A549 (cell line): ENCODE measurements at regions not wholly inside any gene's neighbourhood (a gene's known extent, or its start where the extent isn't known, plus 50 kb on each side); places are given as distances from the start of the nearest gene placed in this dataset.

Source experiments
- ATAC-seq, 2 experiments: fragments of 200-7000 bp in 1 of 2; fragments of >200 bp in 1 of 2; cut with Nextera tagmentation in 1 of 2; cut with Tn5 transposase in 1 of 2; 3 replicates each; pipeline versions ENCODE4 v1.8.0 to v1.9.1; 2018 to 2020; ENCODE audit warnings: mild to moderate bottlenecking in 1 of 2, moderate library complexity in 1 of 2
- CTCF ChIA-PET: fragments of 300-600 bp; sonication (Branson Sonifier 250); formaldehyde crosslinking; extraction: SDS; loops from one replicate; lab custom pipeline; 2021; ENCODE audit warnings: antibody characterized with exemption, inconsistent platforms; lab: Yijun Ruan, JAX
- POLR2A ChIA-PET: fragments of 350-600 bp; formaldehyde crosslinking; extraction: SDS; loops from one replicate; lab custom pipeline; 2021; ENCODE audit warnings: antibody characterized with exemption, inconsistent platforms; lab: Yijun Ruan, JAX
- DNase-seq, 2 experiments: peaks; one replicate each; pipeline versions ENCODE4 v3.0.0 to v3.0.0-alpha.2; 2011 to 2016; ENCODE audit warnings: low read depth in 1 of 2, low spot score in 1 of 2
- FAIRE-seq: peaks from 2 replicates; lab custom pipeline; 2011; peaks lifted over from hg19 to GRCh38; lab: Jason Lieb, UNC
- H3K27ac ChIP-seq, 2 experiments: fragments of >200 bp; sonication (Bioruptor Twin); formaldehyde crosslinking; 3 replicates each; pipeline ENCODE4 v1.5.1; 2016 to 2017
- H3K4me1 ChIP-seq: fragments of >200 bp; sonication (Bioruptor Twin); formaldehyde crosslinking; 3 replicates; pipeline ENCODE4 v1.6.1; 2016
- H3K4me2 ChIP-seq: fragments of >200 bp; sonication (Bioruptor Twin); formaldehyde crosslinking; 3 replicates; pipeline ENCODE4 v1.6.1; 2016
- H3K4me3 ChIP-seq: fragments of >200 bp; sonication (Bioruptor Twin); formaldehyde crosslinking; 3 replicates; pipeline ENCODE4 v1.5.1; 2016
- H3K9me3 ChIP-seq: fragments of >200 bp; sonication (Bioruptor Twin); formaldehyde crosslinking; 3 replicates; pipeline ENCODE4 v1.6.1; 2016
- CHD4 ChIP-seq: fragments of 200-600 bp; sonication (generic); IDR thresholded peaks from 2 replicates; pipeline ENCODE4 v1.6.1; 2016; ENCODE audit warnings: antibody characterized with exemption, mild to moderate bottlenecking, borderline replicate concordance
- EHMT2 ChIP-seq: fragments of 200-600 bp; sonication (generic); IDR thresholded peaks from 2 replicates; pipeline ENCODE4 v1.6.1; 2016; ENCODE audit warnings: antibody characterized with exemption, low read depth, mild to moderate bottlenecking, moderate library complexity
- EP300 ChIP-seq, 2 experiments: fragments of >200 bp; sonication (Bioruptor Twin); formaldehyde crosslinking; IDR thresholded peaks; 2 replicates in 1 of 2; 3 replicates in 1 of 2; pipeline ENCODE4 v1.6.1; 2016 to 2017
- ESRRA ChIP-seq: fragments of 150-350 bp; IDR thresholded peaks from 2 replicates; pipeline ENCODE4 v1.6.1; 2014; ENCODE audit warnings: mild to moderate bottlenecking, low read length, borderline replicate concordance
- FOXS1 ChIP-seq: fragments of 250-450 bp; sonication (Bioruptor Pico); IDR thresholded peaks from 2 replicates; pipeline ENCODE4 v1.5.0; 2020; ENCODE audit warnings: mild to moderate bottlenecking, moderate library complexity
- HDAC2 ChIP-seq: fragments of 200-600 bp; sonication (generic); IDR thresholded peaks from 2 replicates; pipeline ENCODE4 v1.6.1; 2016
- HEYL ChIP-seq: fragments of 250-450 bp; sonication (Bioruptor Pico); IDR thresholded peaks from 2 replicates; pipeline ENCODE4 v1.8.0; 2021; ENCODE audit warnings: mild to moderate bottlenecking, moderate library complexity
- HOXB13 ChIP-seq: fragments of 250-450 bp; sonication (Bioruptor Pico); IDR thresholded peaks from 2 replicates; pipeline ENCODE4 v1.5.0; 2020; ENCODE audit warnings: low read depth, mild to moderate bottlenecking, moderate library complexity
- KDM1A ChIP-seq: fragments of 200-600 bp; sonication (generic); IDR thresholded peaks from 2 replicates; pipeline ENCODE4 v1.6.1; 2016; ENCODE audit warnings: low read depth, mild to moderate bottlenecking
- PHF8 ChIP-seq: fragments of 200-600 bp; sonication (generic); IDR thresholded peaks from 2 replicates; pipeline ENCODE4 v1.6.1; 2016; ENCODE audit warnings: low read depth, mild to moderate bottlenecking, antibody characterized with exemption, moderate library complexity, borderline replicate concordance
- POLR2A ChIP-seq: IDR thresholded peaks from 2 replicates; pipeline ENCODE4 v1.6.1; 2012; ENCODE audit warnings: mild to moderate bottlenecking, low read length
- POLR2AphosphoS2 ChIP-seq: conservative IDR thresholded peaks from 2 replicates; pipeline ENCODE4 v1.6.1; 2012; ENCODE audit warnings: low read length, improper control_type of control experiment, inconsistent platforms
- RARB ChIP-seq: fragments of 250-450 bp; sonication (Bioruptor Pico); IDR thresholded peaks from 2 replicates; pipeline ENCODE4 v1.8.0; 2021; ENCODE audit warnings: mild to moderate bottlenecking, moderate library complexity
- RFX5 ChIP-seq: fragments of 450-650 bp; IDR thresholded peaks from 2 replicates; pipeline ENCODE4 v1.7.1; 2014; ENCODE audit warnings: antibody characterized with exemption, mild to moderate bottlenecking, moderate library complexity
- RNF2 ChIP-seq: fragments of 200-600 bp; sonication (generic); IDR thresholded peaks from 2 replicates; pipeline ENCODE4 v1.6.1; 2016; ENCODE audit warnings: low read depth, mild to moderate bottlenecking, antibody characterized with exemption, moderate library complexity, borderline replicate concordance
- SREBF2 ChIP-seq: fragments of 450-650 bp; IDR thresholded peaks from 2 replicates; pipeline ENCODE4 v1.6.1; 2014; ENCODE audit warnings: mild to moderate bottlenecking, moderate library complexity
- ZFP36 ChIP-seq: fragments of 450-650 bp; IDR thresholded peaks from 2 replicates; pipeline ENCODE4 v1.6.1; 2014; ENCODE audit warnings: borderline replicate concordance; ENCODE audit not compliant: partially characterized antibody
- ZSCAN20 ChIP-seq: fragments of 250-450 bp; sonication (Bioruptor Pico); IDR thresholded peaks from 2 replicates; pipeline ENCODE4 v1.8.0; 2022; ENCODE audit warnings: mild to moderate bottlenecking, moderate library complexity
- WGBS: methylation state at CpG from one replicate; pipeline ENCODE4 v1.1.6; 2017; ENCODE audit errors: missing lambda C conversion rate; 5-methylcytosine and 5-hydroxymethylcytosine counted together
- TF ChIP-seq, protein P1 (sequence below): fragments of 150-350 bp; IDR thresholded peaks from 2 replicates; pipeline ENCODE4 v1.6.1; 2014; ENCODE audit warnings: low read depth, mild to moderate bottlenecking, low read length
- TF ChIP-seq, protein P2 (sequence below): fragments of 450-650 bp; IDR thresholded peaks from 2 replicates; pipeline ENCODE4 v1.6.1; 2014; ENCODE audit warnings: antibody characterized with exemption
- TF ChIP-seq, protein P3 (sequence below): fragments of 200-600 bp; sonication (generic); IDR thresholded peaks from 2 replicates; pipeline ENCODE4 v1.6.1; 2016; ENCODE audit warnings: antibody characterized with exemption, mild to moderate bottlenecking, moderate library complexity

DNA sequence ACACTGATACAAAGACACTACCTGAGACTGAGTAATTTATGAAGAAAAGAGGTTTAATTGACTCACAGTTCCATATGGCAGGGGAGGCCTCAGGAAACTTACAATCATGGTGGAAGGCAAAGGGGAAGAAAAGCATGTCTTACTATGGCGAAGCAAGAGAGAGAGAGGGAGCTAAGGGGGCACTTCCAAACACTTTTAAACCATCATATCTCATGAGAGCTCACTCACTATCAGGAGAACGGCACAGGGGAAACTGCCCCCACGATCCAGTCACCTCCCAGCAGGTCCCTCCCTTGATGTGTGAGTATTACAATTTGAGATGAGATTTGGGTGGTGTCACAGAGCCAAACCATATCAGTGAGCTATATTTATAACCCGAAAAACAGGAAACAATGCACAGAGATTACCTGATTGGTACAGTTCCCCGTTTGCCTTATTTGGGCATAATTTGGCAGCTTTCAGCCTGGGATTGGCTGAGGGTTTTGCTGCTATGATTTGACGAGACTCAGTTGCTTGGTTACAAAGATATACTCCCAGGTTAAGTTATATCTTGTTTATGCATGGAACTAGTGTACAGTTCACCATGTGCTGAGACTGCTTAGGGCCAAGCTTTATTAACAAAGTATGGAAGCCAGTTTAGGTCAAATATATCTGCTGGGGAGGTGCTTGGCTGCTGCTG, 184.2 kb downstream of the NR2F2 start (continued):
- TF ChIP-seq, protein P1, sequence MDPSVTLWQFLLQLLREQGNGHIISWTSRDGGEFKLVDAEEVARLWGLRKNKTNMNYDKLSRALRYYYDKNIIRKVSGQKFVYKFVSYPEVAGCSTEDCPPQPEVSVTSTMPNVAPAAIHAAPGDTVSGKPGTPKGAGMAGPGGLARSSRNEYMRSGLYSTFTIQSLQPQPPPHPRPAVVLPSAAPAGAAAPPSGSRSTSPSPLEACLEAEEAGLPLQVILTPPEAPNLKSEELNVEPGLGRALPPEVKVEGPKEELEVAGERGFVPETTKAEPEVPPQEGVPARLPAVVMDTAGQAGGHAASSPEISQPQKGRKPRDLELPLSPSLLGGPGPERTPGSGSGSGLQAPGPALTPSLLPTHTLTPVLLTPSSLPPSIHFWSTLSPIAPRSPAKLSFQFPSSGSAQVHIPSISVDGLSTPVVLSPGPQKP, result no peak
- TF ChIP-seq HOXB13 (CRISPR knock-in tag) (no peak), ZFP36 (no peak), RFX5 (no peak), KDM1A (no peak), POLR2AphosphoS2 (no peak), ZSCAN20 (CRISPR knock-in tag) (no peak), HEYL (CRISPR knock-in tag) (no peak), ESRRA (no peak)

DNA sequence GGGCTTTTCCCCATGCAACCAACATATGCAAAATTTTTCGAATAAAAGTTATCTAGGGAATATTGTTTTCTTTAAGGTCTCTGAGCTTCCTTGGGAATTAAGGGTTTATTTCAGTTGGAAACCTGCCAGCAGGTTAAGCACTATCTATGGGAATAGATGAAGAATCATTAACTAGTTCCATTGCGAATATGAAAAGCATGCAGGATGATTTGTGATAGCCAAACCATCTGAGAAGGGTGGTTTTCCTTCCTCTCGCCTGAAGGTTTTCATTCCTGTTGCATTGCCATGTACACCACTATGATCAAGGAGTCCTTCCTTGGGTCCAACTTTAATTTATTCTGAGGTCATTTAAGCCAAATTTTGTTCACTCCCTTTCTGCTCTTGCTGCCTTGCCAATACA, 184.9 kb downstream of the NR2F2 start:
- no peak for FAIRE-seq
- CTCF ChIA-PET, result no interaction called here
- no peak overlapping the region for H3K4me3 ChIP-seq
- no peaks in the 10 kb centered on the region for H3K9me3 ChIP-seq
- no peak overlapping the region for H3K4me2 ChIP-seq
- DNase-seq, result no peak
- TF ChIP-seq CHD4 (no peak), POLR2A (no peak), EHMT2 (no peak), ZSCAN20 (CRISPR knock-in tag) (no peak), SREBF2 (no peak), HDAC2 (no peak), ESRRA (no peak), FOXS1 (CRISPR knock-in tag) (no peak), RNF2 (no peak), PHF8 (no peak), EP300 (IDR thresholded peaks at IDR 0.05) (no peak), HEYL (CRISPR knock-in tag) (no peak), RARB (CRISPR knock-in tag) (no peak)
- TF ChIP-seq, protein P2, sequence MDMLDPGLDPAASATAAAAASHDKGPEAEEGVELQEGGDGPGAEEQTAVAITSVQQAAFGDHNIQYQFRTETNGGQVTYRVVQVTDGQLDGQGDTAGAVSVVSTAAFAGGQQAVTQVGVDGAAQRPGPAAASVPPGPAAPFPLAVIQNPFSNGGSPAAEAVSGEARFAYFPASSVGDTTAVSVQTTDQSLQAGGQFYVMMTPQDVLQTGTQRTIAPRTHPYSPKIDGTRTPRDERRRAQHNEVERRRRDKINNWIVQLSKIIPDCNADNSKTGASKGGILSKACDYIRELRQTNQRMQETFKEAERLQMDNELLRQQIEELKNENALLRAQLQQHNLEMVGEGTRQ, result no peak
- TF ChIP-seq, protein P3, sequence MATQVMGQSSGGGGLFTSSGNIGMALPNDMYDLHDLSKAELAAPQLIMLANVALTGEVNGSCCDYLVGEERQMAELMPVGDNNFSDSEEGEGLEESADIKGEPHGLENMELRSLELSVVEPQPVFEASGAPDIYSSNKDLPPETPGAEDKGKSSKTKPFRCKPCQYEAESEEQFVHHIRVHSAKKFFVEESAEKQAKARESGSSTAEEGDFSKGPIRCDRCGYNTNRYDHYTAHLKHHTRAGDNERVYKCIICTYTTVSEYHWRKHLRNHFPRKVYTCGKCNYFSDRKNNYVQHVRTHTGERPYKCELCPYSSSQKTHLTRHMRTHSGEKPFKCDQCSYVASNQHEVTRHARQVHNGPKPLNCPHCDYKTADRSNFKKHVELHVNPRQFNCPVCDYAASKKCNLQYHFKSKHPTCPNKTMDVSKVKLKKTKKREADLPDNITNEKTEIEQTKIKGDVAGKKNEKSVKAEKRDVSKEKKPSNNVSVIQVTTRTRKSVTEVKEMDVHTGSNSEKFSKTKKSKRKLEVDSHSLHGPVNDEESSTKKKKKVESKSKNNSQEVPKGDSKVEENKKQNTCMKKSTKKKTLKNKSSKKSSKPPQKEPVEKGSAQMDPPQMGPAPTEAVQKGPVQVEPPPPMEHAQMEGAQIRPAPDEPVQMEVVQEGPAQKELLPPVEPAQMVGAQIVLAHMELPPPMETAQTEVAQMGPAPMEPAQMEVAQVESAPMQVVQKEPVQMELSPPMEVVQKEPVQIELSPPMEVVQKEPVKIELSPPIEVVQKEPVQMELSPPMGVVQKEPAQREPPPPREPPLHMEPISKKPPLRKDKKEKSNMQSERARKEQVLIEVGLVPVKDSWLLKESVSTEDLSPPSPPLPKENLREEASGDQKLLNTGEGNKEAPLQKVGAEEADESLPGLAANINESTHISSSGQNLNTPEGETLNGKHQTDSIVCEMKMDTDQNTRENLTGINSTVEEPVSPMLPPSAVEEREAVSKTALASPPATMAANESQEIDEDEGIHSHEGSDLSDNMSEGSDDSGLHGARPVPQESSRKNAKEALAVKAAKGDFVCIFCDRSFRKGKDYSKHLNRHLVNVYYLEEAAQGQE, result no peak
- TF ChIP-seq, protein P1, result no peak
- WGBS, result 3% methylated on average over 3 of the region's 3 CpGs
- POLR2A ChIA-PET, result no interaction called here
- no peak overlapping the region for H3K27ac ChIP-seq
- ATAC-seq, result no peak
- H3K4me1 ChIP-seq, result no peaks in the 10 kb centered on the region
